HepG2 (cell line): ENCODE measurements at regions not wholly inside any gene's neighbourhood (a gene's known extent, or its start where the extent isn't known, plus 50 kb on each side); places are given as distances from the start of the nearest gene placed in this dataset.

Experiments
- ATAC-seq: fragments of 200-7000 bp; cut with Tn5 transposase; 3 replicates; pipeline ENCODE4 v1.9.1; 2020; ENCODE audit warnings: mild to moderate bottlenecking, moderate library complexity
- BruUV-seq: library from RNA; stranded (reverse); fragments of 400-500 nt; replicated peaks from 2 replicates; lab custom pipeline; 2021; lab: Mats Ljungman, UMichigan
- CTCF ChIA-PET: fragments of 300-600 bp; formaldehyde crosslinking; extraction: SDS; loops from one replicate; lab custom pipeline; 2021; ENCODE audit warnings: low total read pairs, inconsistent platforms, low intra/inter-chr PET ratio; lab: Yijun Ruan, JAX
- POLR2A ChIA-PET: fragments of 350-600 bp; sonication (Branson Sonifier 250); formaldehyde crosslinking; loops from one replicate; lab custom pipeline; 2020; ENCODE audit warnings: antibody characterized with exemption, inconsistent platforms; lab: Yijun Ruan, JAX
- DNase-seq: peaks from one replicate; pipeline ENCODE4 v3.0.0-alpha.2; 2015; ENCODE audit warnings: low spot score
- FAIRE-seq: peaks from 3 replicates; lab custom pipeline; 2011; peaks lifted over from hg19 to GRCh38; lab: Jason Lieb, UNC
- H2AFZ ChIP-seq: one replicate; pipeline ENCODE4 v1.6.1; 2011; ENCODE audit warnings: low read length, inconsistent platforms
- H3K27ac ChIP-seq: fragments of 300-600 bp; 3 replicates; pipeline ENCODE4 v1.8.0; 2011; ENCODE audit warnings: mixed run types, mild to moderate bottlenecking, mixed read lengths, low read length, inconsistent platforms; ENCODE audit not compliant: insufficient read depth; ENCODE audit errors: extremely low read length
- H3K27me3 ChIP-seq, 2 experiments: fragments of 200-600 bp in 1 of 2; 2 replicates in 1 of 2; 3 replicates in 1 of 2; pipeline versions ENCODE4 v1.6.0 to v1.8.0; 2011; ENCODE audit warnings: low read length in 2 of 2, mild to moderate bottlenecking in 2 of 2, moderate library complexity in 2 of 2, inconsistent platforms in 1 of 2; ENCODE audit not compliant: insufficient read depth in 2 of 2, control insufficient read depth in 1 of 2
- H3K36me3 ChIP-seq, 2 experiments: fragments of 200-600 bp in 1 of 2; replicated peaks in 1 of 2; 2 replicates in 1 of 2; 3 replicates in 1 of 2; pipeline versions ENCODE4 v1.5.1 to v1.8.0; 2011; ENCODE audit warnings: low read length in 2 of 2, inconsistent platforms in 1 of 2; ENCODE audit not compliant: insufficient read depth in 2 of 2, control insufficient read depth in 1 of 2
- H3K4me1 ChIP-seq: 2 replicates; pipeline ENCODE4 v1.5.1; 2012; ENCODE audit warnings: low read length, inconsistent platforms; ENCODE audit not compliant: insufficient read depth
- H3K4me2 ChIP-seq: 2 replicates; pipeline ENCODE4 v1.6.0; 2011; ENCODE audit warnings: low read depth, low read length, inconsistent platforms
- H3K4me3 ChIP-seq, 3 experiments: fragments of 200-600 bp in 1 of 3; sonication (generic), shearing (Covaris generic) in 1 of 3; replicated peaks in 1 of 3; 2 replicates each; pipeline ENCODE4 v1.5.1; 2011 to 2016; ENCODE audit warnings: low read length in 3 of 3, inconsistent platforms in 2 of 3, low read depth in 2 of 3, mild to moderate bottlenecking in 2 of 3, control low read depth in 1 of 3, mixed read lengths in 1 of 3; ENCODE audit not compliant: insufficient read depth in 1 of 3
- H3K79me2 ChIP-seq: one replicate; pipeline ENCODE4 v1.6.1; 2011; ENCODE audit warnings: low read length, inconsistent platforms; ENCODE audit not compliant: insufficient read depth
- H3K9ac ChIP-seq: 2 replicates; pipeline ENCODE4 v1.6.0; 2011; ENCODE audit warnings: mild to moderate bottlenecking, low read depth, low read length, inconsistent platforms; ENCODE audit not compliant: insufficient read depth
- H3K9me3 ChIP-seq: 2 replicates; pipeline ENCODE4 v1.5.1; 2012; ENCODE audit warnings: mild to moderate bottlenecking, low read length
- H4K20me1 ChIP-seq: 2 replicates; pipeline ENCODE4 v1.6.0; 2011; ENCODE audit warnings: inconsistent platforms, mild to moderate bottlenecking, low read length, moderate library complexity; ENCODE audit not compliant: insufficient read depth
- ATF7-NPFF ChIP-seq: sonication (generic); formaldehyde crosslinking; IDR thresholded peaks from 2 replicates; pipeline ENCODE4 v1.8.1; 2023; ENCODE audit warnings: mild to moderate bottlenecking, low read depth, missing genetic modification reagents, moderate library complexity
- DDIT3 ChIP-seq: sonication (generic); formaldehyde crosslinking; IDR thresholded peaks from 2 replicates; pipeline ENCODE4 v1.4.0; 2020; ENCODE audit warnings: mild to moderate bottlenecking, missing genetic modification reagents
- GPN1 ChIP-seq: sonication (generic); formaldehyde crosslinking; IDR thresholded peaks from 2 replicates; pipeline ENCODE4 v1.5.1; 2020; ENCODE audit warnings: missing genetic modification reagents, borderline replicate concordance
- HNF4G ChIP-seq, 2 experiments: sonication (generic) in 1 of 2; formaldehyde crosslinking in 1 of 2; IDR thresholded peaks; 2 replicates each; pipeline versions ENCODE4 v1.4.0 to v1.6.1; 2011 to 2020; ENCODE audit warnings: borderline replicate concordance in 2 of 2, low read depth in 2 of 2, mild to moderate bottlenecking in 2 of 2, low read length in 1 of 2, missing genetic modification reagents in 1 of 2, moderate library complexity in 1 of 2
- IRF2 ChIP-seq: IDR thresholded peaks from 2 replicates; pipeline ENCODE4 v1.6.1; 2018; ENCODE audit warnings: missing genetic modification reagents, missing compliant biosample characterization
- JARID2 ChIP-seq: sonication (generic); formaldehyde crosslinking; IDR thresholded peaks from 2 replicates; pipeline ENCODE4 v1.8.1; 2023; ENCODE audit warnings: missing genetic modification reagents, inconsistent platforms; ENCODE audit not compliant: insufficient replicate concordance
- MAX ChIP-seq: IDR thresholded peaks from 2 replicates; pipeline ENCODE4 v1.6.1; 2012; ENCODE audit warnings: inconsistent platforms
- NFE2L1 ChIP-seq: sonication (generic); formaldehyde crosslinking; IDR thresholded peaks from 2 replicates; pipeline ENCODE4 v1.4.0; 2020; ENCODE audit warnings: missing genetic modification reagents, mild to moderate bottlenecking, borderline replicate concordance
- ONECUT2 ChIP-seq: sonication (generic); formaldehyde crosslinking; IDR thresholded peaks from 2 replicates; pipeline ENCODE4 v1.4.0; 2020; ENCODE audit warnings: missing genetic modification reagents
- SAP130 ChIP-seq: IDR thresholded peaks from 2 replicates; pipeline ENCODE4 v1.6.1; 2016; ENCODE audit warnings: low read depth
- TOE1 ChIP-seq: sonication (generic); formaldehyde crosslinking; IDR thresholded peaks from 2 replicates; pipeline ENCODE4 v1.4.0; 2020; ENCODE audit warnings: mild to moderate bottlenecking, missing genetic modification reagents
- ZNF567 ChIP-seq: sonication (generic); formaldehyde crosslinking; IDR thresholded peaks from 2 replicates; pipeline ENCODE4 v1.8.1; 2023; ENCODE audit warnings: mild to moderate bottlenecking, missing genetic modification reagents, borderline replicate concordance
- ZNF720 ChIP-seq: sonication (generic); formaldehyde crosslinking; IDR thresholded peaks from 2 replicates; pipeline ENCODE4 v1.4.0; 2020; ENCODE audit warnings: missing genetic modification reagents
- WGBS: methylation state at CpG from one replicate; pipeline ENCODE4 v1.1.6; 2017; ENCODE audit warnings: low lambda C conversion rate; 5-methylcytosine and 5-hydroxymethylcytosine counted together
- in situ Hi-C: cut with HindIII; loops from 2 replicates; pipeline ENCODE4 v1.10.0; 2017; ENCODE audit warnings: low pct_unique_long_range_greater_than_20kb; ENCODE audit not compliant: extremely low pct_ligation_motif_present
- intact Hi-C: fragments of 100-400 bp; cut with micrococcal nuclease; formaldehyde crosslinking; loops from one replicate; pipeline ENCODE4 v1.10.0; 2022; ENCODE audit not compliant: unreplicated experiment

GRCh38 chr12:60872219-60872618, 1276.4 kb downstream of the SLC16A7 start:
- POLR2A ChIA-PET = no interaction called here
- Histone ChIP-seq H3K36me3 (no peaks in the 10 kb centered on the region), H3K4me1 (no peaks in the 10 kb centered on the region), H4K20me1 (no peaks in the 10 kb centered on the region), H3K9me3 (no peaks in the 10 kb centered on the region; the same call in none of the 2 replicates), H3K27ac (no peak overlapping the region), H3K4me3 (no peak overlapping the region), H3K9ac (no peak overlapping the region), H2AFZ (no peak overlapping the region), H3K4me2 (no peak overlapping the region), H3K79me2 (no peaks in the 10 kb centered on the region), H3K27me3 (no peaks in the 10 kb centered on the region)
- in situ Hi-C loops (no loop called here), intact Hi-C loops (no loop called here)
- BruUV-seq = no TSS peak
- ATAC-seq (no peak), DNase-seq (no peak), FAIRE-seq (no peak)
- WGBS = 65% methylated on average over 2 of the region's 7 CpGs
- CTCF ChIA-PET = no interaction called here
- TF ChIP-seq ZNF567 (CRISPR knock-in tag) = no peak
- no peak for TF ChIP-seq JARID2
- no peak for TF ChIP-seq DDIT3
- no peak for TF ChIP-seq ZNF720 (CRISPR knock-in tag)
- TF ChIP-seq HNF4G (IDR thresholded peaks at IDR 0.05; ENCODE audit: borderline replicate concordance, low read depth, low read length) = no peak
- no peak for TF ChIP-seq HNF4G (CRISPR knock-in tag; IDR thresholded peaks at IDR 0.05; ENCODE audit: borderline replicate concordance, low read depth)
- TF ChIP-seq GPN1 (CRISPR knock-in tag) = no peak
- TF ChIP-seq ONECUT2 (CRISPR knock-in tag) = no peak
- TF ChIP-seq NFE2L1 = no peak
- TF ChIP-seq MAX = no peak
- no peak for TF ChIP-seq TOE1 (CRISPR knock-in tag)
- no peak for TF ChIP-seq SAP130 (CRISPR knock-in tag)
- TF ChIP-seq IRF2 (CRISPR knock-in tag) = no peak
- no peak for TF ChIP-seq ATF7-NPFF (CRISPR knock-in tag)
